Erythroblast (primary cell): ENCODE measurements at regions not wholly inside any gene's neighbourhood (a gene's known extent, or its start where the extent isn't known, plus 50 kb on each side); places are given as distances from the start of the nearest gene placed in this dataset.

ENCODE experiments used
- GATA1 ChIP-seq: IDR thresholded peaks from 2 replicates; pipeline ENCODE4 v1.6.1; 2011; ENCODE audit warnings: low read depth, mild to moderate bottlenecking, control low read depth, low read length, moderate library complexity
- POLR2A ChIP-seq: IDR thresholded peaks from 2 replicates; pipeline ENCODE4 v1.6.1; 2011; ENCODE audit warnings: mild to moderate bottlenecking, low read length

DNA sequence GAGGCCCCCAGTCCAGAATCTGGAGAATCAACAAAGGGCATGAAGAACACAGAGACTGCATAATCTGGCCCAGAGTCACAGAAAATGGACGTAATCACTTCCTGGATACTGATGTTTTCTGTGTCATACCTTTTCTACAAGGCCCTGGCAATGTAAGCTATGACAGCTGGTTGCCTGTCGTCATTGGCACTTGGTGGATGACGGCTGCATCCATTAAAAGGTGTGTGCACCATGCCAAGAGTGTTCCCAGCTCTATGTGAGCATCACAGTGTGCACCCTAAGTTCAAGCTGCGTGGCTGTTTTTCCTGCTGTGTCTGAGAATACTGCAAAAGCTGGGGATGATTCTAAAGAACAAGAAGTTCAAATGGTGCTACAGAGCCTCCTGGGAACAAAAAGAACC is 275.2 kb upstream of the CNR1 start:
- TF ChIP-seq POLR2A (no peak), GATA1 (no peak)
